Fibroblast of lung (primary cell): ENCODE measurements at regions not wholly inside any gene's neighbourhood (a gene's known extent, or its start where the extent isn't known, plus 50 kb on each side); places are given as distances from the start of the nearest gene placed in this dataset.
"Not testable (repeated sequence)": the region's sequence is repeated elsewhere in the genome, so short reads cannot be mapped to it uniquely, and the experiment has no call there.

Experiments used
- CTCF ChIP-seq, 2 donors: IDR thresholded peaks in 1 of 2; conservative IDR thresholded peaks in 1 of 2; 1 replicate in 1 of 2; 2 replicates in 1 of 2; pipeline ENCODE4 v1.5.1; 2011 to 2012; ENCODE audit warnings: low read length in 2 of 2, control low read depth in 1 of 2, inconsistent platforms in 1 of 2, low read depth in 1 of 2, mild to moderate bottlenecking in 1 of 2
- EZH2 ChIP-seq: IDR thresholded peaks from 2 replicates; pipeline ENCODE4 v1.5.1; 2012; ENCODE audit warnings: low read length, control low read depth, mild to moderate bottlenecking; ENCODE audit errors: missing control alignments

DNA sequence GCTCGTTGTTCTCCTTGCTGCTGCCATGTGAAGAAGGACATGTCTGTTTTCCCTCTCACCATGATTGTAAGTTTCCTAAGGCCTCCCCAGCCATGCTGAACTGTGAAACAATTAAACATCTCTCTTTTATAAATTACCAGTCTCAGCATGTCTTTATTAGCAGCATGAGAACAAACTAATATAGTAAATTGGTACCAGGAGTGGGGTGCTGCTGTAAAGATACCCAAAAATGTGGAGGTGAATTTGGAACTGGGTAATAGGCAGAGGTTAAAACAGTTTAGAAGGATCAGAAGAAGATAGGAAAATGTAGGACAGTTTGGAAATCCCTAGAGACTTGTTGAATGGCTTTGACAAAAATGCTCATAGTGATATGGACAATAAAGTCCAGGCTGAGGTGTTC is 576.7 kb downstream of the EPM2A start:
- not testable (repeated sequence) for TF ChIP-seq CTCF (conservative IDR thresholded peaks at IDR 0.05 in 1 of 2, IDR thresholded peaks at IDR 0.05 in 1 of 2; ENCODE audit: low read depth in 1 of 2, low read length in 2 of 2); EZH2
